K562 (cell line): ENCODE measurements at regions not wholly inside any gene's neighbourhood (a gene's known extent, or its start where the extent isn't known, plus 50 kb on each side); places are given as distances from the start of the nearest gene placed in this dataset.

Experiments used
- GATA2 ChIP-seq: sonication (generic); formaldehyde crosslinking; IDR thresholded peaks from 2 replicates; pipeline ENCODE4 v1.4.0; 2020; ENCODE audit warnings: mild to moderate bottlenecking, missing genetic modification reagents
- MYC ChIP-seq, 2 experiments: fragments of 250-450 bp in 1 of 2; sonication (Bioruptor Pico) in 1 of 2; IDR thresholded peaks; 2 replicates each; pipeline versions ENCODE4 v1.5.1 to v1.6.1; 2012 to 2021; ENCODE audit warnings: low read depth in 2 of 2, borderline replicate concordance in 1 of 2, improper control_type of control experiment in 1 of 2, low read length in 1 of 2, mild to moderate bottlenecking in 1 of 2, moderate library complexity in 1 of 2
- REST ChIP-seq, 2 experiments: fragments of 450-650 bp; formaldehyde crosslinking in 1 of 2; IDR thresholded peaks; 2 replicates each; pipeline versions ENCODE4 v1.4.0 to v1.6.1; 2014 to 2020; ENCODE audit warnings: mild to moderate bottlenecking in 2 of 2, borderline replicate concordance in 1 of 2, low read depth in 1 of 2
- RFX5 ChIP-seq: IDR thresholded peaks from 2 replicates; pipeline ENCODE4 v1.6.1; 2011; ENCODE audit warnings: low read depth, mild to moderate bottlenecking, improper control_type of control experiment, low read length
- SIRT6 ChIP-seq: IDR thresholded peaks from one replicate; pipeline ENCODE4 v1.6.1; 2012; ENCODE audit warnings: low read depth, mild to moderate bottlenecking, control low read depth, inconsistent platforms, low read length, moderate library complexity
- USF2 ChIP-seq: sonication (generic); formaldehyde crosslinking; IDR thresholded peaks from 2 replicates; pipeline ENCODE4 v1.5.0; 2020; ENCODE audit warnings: missing genetic modification reagents
- ZKSCAN1 ChIP-seq: fragments of 150-350 bp; IDR thresholded peaks from 2 replicates; pipeline ENCODE4 v1.6.1; 2016; ENCODE audit warnings: low read depth, low read length
- ZNF232 ChIP-seq: sonication (generic); formaldehyde crosslinking; IDR thresholded peaks from 2 replicates; pipeline ENCODE4 v1.8.0; 2022; ENCODE audit warnings: mild to moderate bottlenecking, missing genetic modification reagents
- ZNF512 ChIP-seq: IDR thresholded peaks from 2 replicates; pipeline ENCODE4 v1.6.1; 2016; ENCODE audit warnings: missing genetic modification characterization, missing compliant biosample characterization
- TF ChIP-seq, protein P1 (sequence below), 3 experiments: IDR thresholded peaks in 2 of 3; conservative IDR thresholded peaks in 1 of 3; 2 replicates each; pipeline ENCODE4 v1.5.1; 2011 to 2012; ENCODE audit warnings: low read length in 3 of 3, mild to moderate bottlenecking in 3 of 3, control low read depth in 2 of 3, improper control_type of control experiment in 1 of 3, inconsistent platforms in 1 of 3, low read depth in 1 of 3, mixed read lengths in 1 of 3, moderate library complexity in 1 of 3; ENCODE audit not compliant: insufficient read depth in 2 of 3
- TF ChIP-seq, protein P2 (sequence below): fragments of 250-450 bp; sonication (Bioruptor Pico); IDR thresholded peaks from 2 replicates; pipeline ENCODE4 v1.8.0; 2021; ENCODE audit warnings: mild to moderate bottlenecking, moderate library complexity

DNA sequence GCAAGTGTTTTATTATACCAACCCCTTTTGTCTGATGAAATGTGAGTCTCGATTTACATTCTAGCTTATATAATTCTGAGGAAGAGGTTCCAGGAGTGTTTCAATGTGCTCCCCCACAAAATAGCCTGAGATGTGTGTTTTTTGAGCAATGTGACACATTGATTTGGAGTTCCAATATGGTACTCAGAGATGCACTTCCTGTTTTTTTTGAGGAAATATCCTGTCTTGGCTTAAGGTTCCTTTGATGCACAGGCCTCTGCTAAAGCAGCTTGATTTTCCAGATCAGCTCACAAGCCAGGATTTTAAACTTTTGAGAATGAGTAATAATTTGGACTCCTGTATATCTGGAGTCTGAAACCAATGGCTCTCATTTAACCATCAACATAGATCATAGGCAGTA is 221.4 kb downstream of the ACTR3 start:
- TF ChIP-seq, protein P1, sequence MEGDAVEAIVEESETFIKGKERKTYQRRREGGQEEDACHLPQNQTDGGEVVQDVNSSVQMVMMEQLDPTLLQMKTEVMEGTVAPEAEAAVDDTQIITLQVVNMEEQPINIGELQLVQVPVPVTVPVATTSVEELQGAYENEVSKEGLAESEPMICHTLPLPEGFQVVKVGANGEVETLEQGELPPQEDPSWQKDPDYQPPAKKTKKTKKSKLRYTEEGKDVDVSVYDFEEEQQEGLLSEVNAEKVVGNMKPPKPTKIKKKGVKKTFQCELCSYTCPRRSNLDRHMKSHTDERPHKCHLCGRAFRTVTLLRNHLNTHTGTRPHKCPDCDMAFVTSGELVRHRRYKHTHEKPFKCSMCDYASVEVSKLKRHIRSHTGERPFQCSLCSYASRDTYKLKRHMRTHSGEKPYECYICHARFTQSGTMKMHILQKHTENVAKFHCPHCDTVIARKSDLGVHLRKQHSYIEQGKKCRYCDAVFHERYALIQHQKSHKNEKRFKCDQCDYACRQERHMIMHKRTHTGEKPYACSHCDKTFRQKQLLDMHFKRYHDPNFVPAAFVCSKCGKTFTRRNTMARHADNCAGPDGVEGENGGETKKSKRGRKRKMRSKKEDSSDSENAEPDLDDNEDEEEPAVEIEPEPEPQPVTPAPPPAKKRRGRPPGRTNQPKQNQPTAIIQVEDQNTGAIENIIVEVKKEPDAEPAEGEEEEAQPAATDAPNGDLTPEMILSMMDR (IDR thresholded peaks at IDR 0.05 in 2 of 3, conservative IDR thresholded peaks at IDR 0.05 in 1 of 3; ENCODE audit: insufficient read depth in 2 of 3, low read depth in 1 of 3, low read length in 3 of 3) = no peak
- TF ChIP-seq SIRT6 (no peak), ZNF232 (CRISPR knock-in tag) (no peak), MYC (IDR thresholded peaks at IDR 0.05; ENCODE audit: low read depth, low read length) (no peak), MYC (CRISPR knock-in tag; IDR thresholded peaks at IDR 0.05; ENCODE audit: borderline replicate concordance, low read depth) (no peak), GATA2 (no peak), ZKSCAN1 (no peak), ZNF512 (tag) (no peak), RFX5 (no peak), USF2 (CRISPR knock-in tag) (no peak), REST (IDR thresholded peaks at IDR 0.05; ENCODE audit: borderline replicate concordance) (no peak), REST (CRISPR knock-in tag; IDR thresholded peaks at IDR 0.05; ENCODE audit: low read depth) (no peak)
- TF ChIP-seq, protein P2, sequence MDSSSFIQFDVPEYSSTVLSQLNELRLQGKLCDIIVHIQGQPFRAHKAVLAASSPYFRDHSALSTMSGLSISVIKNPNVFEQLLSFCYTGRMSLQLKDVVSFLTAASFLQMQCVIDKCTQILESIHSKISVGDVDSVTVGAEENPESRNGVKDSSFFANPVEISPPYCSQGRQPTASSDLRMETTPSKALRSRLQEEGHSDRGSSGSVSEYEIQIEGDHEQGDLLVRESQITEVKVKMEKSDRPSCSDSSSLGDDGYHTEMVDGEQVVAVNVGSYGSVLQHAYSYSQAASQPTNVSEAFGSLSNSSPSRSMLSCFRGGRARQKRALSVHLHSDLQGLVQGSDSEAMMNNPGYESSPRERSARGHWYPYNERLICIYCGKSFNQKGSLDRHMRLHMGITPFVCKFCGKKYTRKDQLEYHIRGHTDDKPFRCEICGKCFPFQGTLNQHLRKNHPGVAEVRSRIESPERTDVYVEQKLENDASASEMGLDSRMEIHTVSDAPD (CRISPR knock-in tag) = no peak
